CD4-positive, alpha-beta T cell (primary cell): ENCODE measurements at regions not wholly inside any gene's neighbourhood (a gene's known extent, or its start where the extent isn't known, plus 50 kb on each side); places are given as distances from the start of the nearest gene placed in this dataset.
"Not testable (repeated sequence)": the region's sequence is repeated elsewhere in the genome, so short reads cannot be mapped to it uniquely, and the experiment has no call there.

Experiments used
- ATAC-seq: fragments of 200-7000 bp; cut with Tn5 transposase; one replicate; pipeline ENCODE4 v1.10.0; 2022; ENCODE audit warnings: mild to moderate bottlenecking; ENCODE audit not compliant: poor library complexity
- CTCF ChIA-PET: fragments of 350-600 bp; sonication (Branson Sonifier 250); formaldehyde crosslinking; loops from one replicate; lab custom pipeline; 2021; ENCODE audit warnings: antibody characterized with exemption, inconsistent platforms; lab: Charles Lee
- POLR2A ChIA-PET: fragments of 350-600 bp; sonication (Branson Sonifier 250); formaldehyde crosslinking; loops from one replicate; lab custom pipeline; 2021; ENCODE audit warnings: antibody characterized with exemption, inconsistent platforms; lab: Charles Lee
- DNase-seq, 14 experiments: peaks; one replicate each; pipeline ENCODE4 v3.0.0-alpha.2; 2013 to 2020; ENCODE audit warnings: mixed read lengths in 2 of 14
- H3K27ac ChIP-seq, 2 donors: one replicate each; pipeline versions ENCODE4 v1.5.1 to v1.7.0; 2013; ENCODE audit warnings: low read length in 2 of 2, low read depth in 1 of 2, mild to moderate bottlenecking in 1 of 2
- H3K27me3 ChIP-seq, 2 experiments: 1 replicate in 1 of 2; 2 replicates in 1 of 2; pipeline versions ENCODE4 v1.6.1 to v1.7.0; 2013; ENCODE audit warnings: low read length in 2 of 2, control low read depth in 1 of 2, mild to moderate bottlenecking in 1 of 2, moderate library complexity in 1 of 2; ENCODE audit not compliant: insufficient read depth in 2 of 2, control insufficient read depth in 1 of 2
- H3K36me3 ChIP-seq: one replicate; pipeline ENCODE4 v1.6.1; 2013; ENCODE audit warnings: low read length, control low read depth; ENCODE audit not compliant: insufficient read depth
- H3K4me1 ChIP-seq: one replicate; pipeline ENCODE4 v1.6.1; 2013; ENCODE audit warnings: low read length, control low read depth; ENCODE audit not compliant: insufficient read depth
- H3K4me3 ChIP-seq: one replicate; pipeline ENCODE4 v1.5.1; 2013; ENCODE audit warnings: mild to moderate bottlenecking, low read length, moderate library complexity
- H3K9me3 ChIP-seq, 2 experiments: 1 replicate in 1 of 2; 2 replicates in 1 of 2; pipeline versions ENCODE4 v1.6.1 to v1.7.0; 2013; ENCODE audit warnings: low read length in 2 of 2, mild to moderate bottlenecking in 2 of 2, control low read depth in 1 of 2, moderate library complexity in 1 of 2; ENCODE audit not compliant: control insufficient read depth in 1 of 2, insufficient read depth in 1 of 2
- H3K27ac Mint-ChIP-seq: one replicate; pipeline ENCODE4 v1.8.0; 2020; ENCODE audit warnings: mixed read lengths
- H3K27me3 Mint-ChIP-seq: one replicate; pipeline ENCODE4 v1.8.0; 2021; ENCODE audit warnings: mixed read lengths
- H3K36me3 Mint-ChIP-seq: one replicate; pipeline ENCODE4 v1.8.0; 2021; ENCODE audit warnings: low read depth, mixed read lengths
- H3K4me1 Mint-ChIP-seq: one replicate; pipeline ENCODE4 v1.8.0; 2021; ENCODE audit warnings: low read depth, mixed read lengths
- H3K4me3 Mint-ChIP-seq: one replicate; pipeline ENCODE4 v1.8.0; 2020; ENCODE audit warnings: mild to moderate bottlenecking, mixed read lengths
- H3K9me3 Mint-ChIP-seq: one replicate; pipeline ENCODE4 v1.8.0; 2020; ENCODE audit warnings: mixed read lengths
- CTCF ChIP-seq: fragments of 200-600 bp; IDR thresholded peaks from one replicate; pipeline ENCODE4 v1.8.0; 2022; ENCODE audit warnings: antibody characterized with exemption, mild to moderate bottlenecking
- intact Hi-C, 2 experiments: fragments of 100-400 bp; cut with DNase I in 1 of 2; cut with micrococcal nuclease in 1 of 2; formaldehyde crosslinking; loops; one replicate each; pipeline versions ENCODE4 v1.15.1 to v1.9.0; 2023 to 2025; cut with DNase I, micrococcal nuclease

DNA sequence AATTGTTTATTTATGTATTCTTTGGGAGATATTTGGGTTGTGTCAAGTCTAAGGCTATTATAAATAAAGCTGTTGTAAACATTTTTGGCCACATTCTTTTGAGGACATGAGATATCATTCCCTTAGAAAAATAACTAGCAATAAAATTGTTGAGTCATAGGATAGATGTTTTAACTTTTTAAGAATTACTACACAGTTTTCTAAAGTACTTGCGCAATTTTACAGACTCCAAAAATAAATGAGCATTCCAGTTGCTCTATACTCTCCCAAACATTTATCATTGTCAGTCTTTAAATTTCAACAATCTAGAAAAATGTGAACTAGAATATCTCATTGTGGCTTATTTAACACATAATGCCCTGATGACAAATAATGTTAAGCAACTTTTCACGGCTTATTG, 189.1 kb upstream of the ADGRL3 start:
- DNase-seq (no peak), ATAC-seq (no peak)
- H3K9me3 Mint-ChIP-seq, result peaks cover 9% of the 10 kb centered on the region
- no peaks in the 10 kb centered on the region for H3K4me1 Mint-ChIP-seq
- Histone ChIP-seq H3K4me1 (no peaks in the 10 kb centered on the region), H3K4me3 (no peak overlapping the region), H3K9me3 (peaks cover 0 to 7% of the 10 kb centered on the region in 2 experiments), H3K36me3 (no peaks in the 10 kb centered on the region), H3K27ac (no peak overlapping the region), H3K27me3 (no peaks in the 10 kb centered on the region)
- H3K27me3 Mint-ChIP-seq, result no peaks in the 10 kb centered on the region
- intact Hi-C loops, result no loop called here
- no peaks in the 10 kb centered on the region for H3K36me3 Mint-ChIP-seq
- H3K27ac Mint-ChIP-seq, result no peak overlapping the region
- CTCF ChIA-PET, result no interaction called here
- POLR2A ChIA-PET, result no interaction called here
- H3K4me3 Mint-ChIP-seq, result no peak overlapping the region
- TF ChIP-seq CTCF, result no peak

- H3K4me1 Mint-ChIP-seq, H3K4me3 Mint-ChIP-seq, H3K4me1 ChIP-seq, CTCF ChIA-PET, H3K36me3 Mint-ChIP-seq, H3K27me3 Mint-ChIP-seq, H3K27ac Mint-ChIP-seq, H3K27me3 ChIP-seq, POLR2A ChIA-PET, H3K9me3 Mint-ChIP-seq, H3K27ac ChIP-seq, DNase-seq, H3K4me3 ChIP-seq, H3K9me3 ChIP-seq, ATAC-seq, H3K36me3 ChIP-seq, intact Hi-C loops: not testable (repeated sequence)
These were observed 188.2 kb upstream of the ADGRL3 start for GRCh38 chr4:61011936-61012335.

DNA sequence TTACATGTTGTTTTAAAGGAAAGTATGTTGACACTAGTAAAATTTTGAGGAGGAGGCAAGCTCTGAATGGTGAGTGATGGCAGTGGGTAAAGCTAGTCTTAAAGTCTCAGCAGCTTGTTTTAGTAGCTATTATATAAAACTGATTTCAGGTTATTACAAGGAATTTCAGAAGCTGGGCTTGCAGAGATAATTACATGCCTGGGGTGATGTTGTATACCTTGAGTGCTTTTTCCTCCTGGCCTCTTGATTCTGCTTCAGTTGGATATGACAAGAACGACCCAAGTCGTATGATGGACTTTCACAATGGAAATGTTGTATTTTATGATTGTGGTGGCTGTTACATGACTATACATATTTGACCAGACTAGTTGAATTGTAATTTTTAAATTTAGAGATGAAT, 175.5 kb upstream of the ADGRL3 start:
- DNase-seq, result no peak
- Mint-ChIP-seq H3K27ac (no peak overlapping the region), H3K4me1 (no peaks in the 10 kb centered on the region), H3K9me3 (peaks cover 4% of the 10 kb centered on the region), H3K27me3 (no peaks in the 10 kb centered on the region), H3K4me3 (no peak overlapping the region), H3K36me3 (no peaks in the 10 kb centered on the region)
- POLR2A ChIA-PET, result no interaction called here
- no peak overlapping the region for H3K4me3 ChIP-seq
- H3K36me3 ChIP-seq, result no peaks in the 10 kb centered on the region
- intact Hi-C loops, result no loop called here
- no peak for TF ChIP-seq CTCF
- no peaks in the 10 kb centered on the region for H3K27me3 ChIP-seq
- no peaks in the 10 kb centered on the region for H3K4me1 ChIP-seq
- H3K27ac ChIP-seq, result no peak overlapping the region
- H3K9me3 ChIP-seq, result no peaks in the 10 kb centered on the region
- ATAC-seq, result no peak
- CTCF ChIA-PET, result no interaction called here

DNA sequence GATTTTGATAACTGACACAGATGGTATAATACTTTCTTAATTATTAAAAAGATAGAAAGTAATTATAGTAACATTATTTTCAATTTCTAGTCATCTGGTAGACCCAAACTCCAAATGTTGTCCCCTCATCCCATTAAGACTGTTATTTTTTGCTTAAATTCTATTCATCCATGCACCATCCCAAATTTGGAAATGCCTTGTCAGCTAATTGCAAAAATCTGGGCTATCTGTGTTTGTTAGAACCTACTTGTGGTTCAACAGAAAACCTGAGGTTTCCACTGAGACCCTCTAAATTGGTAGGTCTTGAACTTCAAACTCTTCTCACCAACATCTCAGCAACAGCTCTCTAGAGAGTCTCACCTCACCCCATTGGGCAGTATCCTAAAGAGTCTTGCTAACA, 172.2 kb upstream of the ADGRL3 start:
- H3K4me3 ChIP-seq, result no peak overlapping the region
- H3K4me1 ChIP-seq, result no peaks in the 10 kb centered on the region
- Mint-ChIP-seq H3K36me3 (no peaks in the 10 kb centered on the region), H3K4me3 (no peak overlapping the region), H3K4me1 (no peaks in the 10 kb centered on the region), H3K27ac (no peak overlapping the region), H3K9me3 (peaks cover 7% of the 10 kb centered on the region), H3K27me3 (no peaks in the 10 kb centered on the region)
- H3K27ac ChIP-seq, result no peak overlapping the region
- POLR2A ChIA-PET, result no interaction called here
- intact Hi-C loops, result no loop called here
- no peak for TF ChIP-seq CTCF
- H3K9me3 ChIP-seq, result no peaks in the 10 kb centered on the region
- CTCF ChIA-PET, result no interaction called here
- ATAC-seq, result no peak
- H3K27me3 ChIP-seq, result no peaks in the 10 kb centered on the region
- no peak for DNase-seq
- no peaks in the 10 kb centered on the region for H3K36me3 ChIP-seq
